ENCODE measurements at regions not wholly inside any gene's neighbourhood (a gene's known extent, or its start where the extent isn't known, plus 50 kb on each side); places are given as distances from the start of the nearest gene placed in this dataset.

DNA sequence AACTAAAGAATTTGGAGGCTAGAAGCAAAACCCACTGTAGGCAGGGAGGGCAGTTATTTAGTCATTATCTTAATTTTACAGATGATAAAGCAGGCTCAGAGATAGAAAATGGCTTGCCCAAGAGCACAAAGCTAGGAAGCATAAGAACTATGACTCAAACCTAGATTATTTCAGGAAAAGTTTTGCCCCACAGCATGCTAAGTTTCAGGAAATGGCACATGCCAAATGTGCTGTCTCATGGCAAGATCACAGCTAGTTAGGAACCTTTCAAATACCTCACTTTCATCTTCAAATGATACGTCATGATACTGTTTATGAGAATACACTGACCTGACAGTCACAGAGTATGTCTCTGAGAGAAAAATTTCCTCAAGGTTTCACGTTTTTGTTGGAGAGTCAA lies 78.5 kb upstream of the SPANXC start:
- H3K27me3 ChIP-seq (ENCODE audit: insufficient read depth, low read depth, low read length): no peaks in the 10 kb centered on the region
- no peaks in the 10 kb centered on the region for H3K9me3 ChIP-seq (ENCODE audit: low read length)
- H3K79me2 ChIP-seq (replicated peaks; ENCODE audit: insufficient read depth, low read length): no peaks in the 10 kb centered on the region
- H3K4me3 ChIP-seq (ENCODE audit: low read length): no peak overlapping the region
- no peak overlapping the region for H3K9ac ChIP-seq (ENCODE audit: low read length)
- no peak for TF ChIP-seq TAF1 (IDR thresholded peaks at IDR 0.05; ENCODE audit: low read depth)
- TF ChIP-seq EZH2 (IDR thresholded peaks at IDR 0.05; ENCODE audit: borderline replicate concordance, insufficient read depth, low read length, poor library complexity, severe bottlenecking): no peak
- TF ChIP-seq, protein P1, sequence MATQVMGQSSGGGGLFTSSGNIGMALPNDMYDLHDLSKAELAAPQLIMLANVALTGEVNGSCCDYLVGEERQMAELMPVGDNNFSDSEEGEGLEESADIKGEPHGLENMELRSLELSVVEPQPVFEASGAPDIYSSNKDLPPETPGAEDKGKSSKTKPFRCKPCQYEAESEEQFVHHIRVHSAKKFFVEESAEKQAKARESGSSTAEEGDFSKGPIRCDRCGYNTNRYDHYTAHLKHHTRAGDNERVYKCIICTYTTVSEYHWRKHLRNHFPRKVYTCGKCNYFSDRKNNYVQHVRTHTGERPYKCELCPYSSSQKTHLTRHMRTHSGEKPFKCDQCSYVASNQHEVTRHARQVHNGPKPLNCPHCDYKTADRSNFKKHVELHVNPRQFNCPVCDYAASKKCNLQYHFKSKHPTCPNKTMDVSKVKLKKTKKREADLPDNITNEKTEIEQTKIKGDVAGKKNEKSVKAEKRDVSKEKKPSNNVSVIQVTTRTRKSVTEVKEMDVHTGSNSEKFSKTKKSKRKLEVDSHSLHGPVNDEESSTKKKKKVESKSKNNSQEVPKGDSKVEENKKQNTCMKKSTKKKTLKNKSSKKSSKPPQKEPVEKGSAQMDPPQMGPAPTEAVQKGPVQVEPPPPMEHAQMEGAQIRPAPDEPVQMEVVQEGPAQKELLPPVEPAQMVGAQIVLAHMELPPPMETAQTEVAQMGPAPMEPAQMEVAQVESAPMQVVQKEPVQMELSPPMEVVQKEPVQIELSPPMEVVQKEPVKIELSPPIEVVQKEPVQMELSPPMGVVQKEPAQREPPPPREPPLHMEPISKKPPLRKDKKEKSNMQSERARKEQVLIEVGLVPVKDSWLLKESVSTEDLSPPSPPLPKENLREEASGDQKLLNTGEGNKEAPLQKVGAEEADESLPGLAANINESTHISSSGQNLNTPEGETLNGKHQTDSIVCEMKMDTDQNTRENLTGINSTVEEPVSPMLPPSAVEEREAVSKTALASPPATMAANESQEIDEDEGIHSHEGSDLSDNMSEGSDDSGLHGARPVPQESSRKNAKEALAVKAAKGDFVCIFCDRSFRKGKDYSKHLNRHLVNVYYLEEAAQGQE (IDR thresholded peaks at IDR 0.05; ENCODE audit: borderline replicate concordance): no peak
- no peak for TF ChIP-seq EP300 (conservative IDR thresholded peaks at IDR 0.05; ENCODE audit: poor library complexity, severe bottlenecking)
- TF ChIP-seq, protein P2, sequence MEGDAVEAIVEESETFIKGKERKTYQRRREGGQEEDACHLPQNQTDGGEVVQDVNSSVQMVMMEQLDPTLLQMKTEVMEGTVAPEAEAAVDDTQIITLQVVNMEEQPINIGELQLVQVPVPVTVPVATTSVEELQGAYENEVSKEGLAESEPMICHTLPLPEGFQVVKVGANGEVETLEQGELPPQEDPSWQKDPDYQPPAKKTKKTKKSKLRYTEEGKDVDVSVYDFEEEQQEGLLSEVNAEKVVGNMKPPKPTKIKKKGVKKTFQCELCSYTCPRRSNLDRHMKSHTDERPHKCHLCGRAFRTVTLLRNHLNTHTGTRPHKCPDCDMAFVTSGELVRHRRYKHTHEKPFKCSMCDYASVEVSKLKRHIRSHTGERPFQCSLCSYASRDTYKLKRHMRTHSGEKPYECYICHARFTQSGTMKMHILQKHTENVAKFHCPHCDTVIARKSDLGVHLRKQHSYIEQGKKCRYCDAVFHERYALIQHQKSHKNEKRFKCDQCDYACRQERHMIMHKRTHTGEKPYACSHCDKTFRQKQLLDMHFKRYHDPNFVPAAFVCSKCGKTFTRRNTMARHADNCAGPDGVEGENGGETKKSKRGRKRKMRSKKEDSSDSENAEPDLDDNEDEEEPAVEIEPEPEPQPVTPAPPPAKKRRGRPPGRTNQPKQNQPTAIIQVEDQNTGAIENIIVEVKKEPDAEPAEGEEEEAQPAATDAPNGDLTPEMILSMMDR (IDR thresholded peaks at IDR 0.05; ENCODE audit: poor library complexity, severe bottlenecking): no peak
- no peak for TF ChIP-seq MXI1 (conservative IDR thresholded peaks at IDR 0.05; ENCODE audit: poor library complexity, severe bottlenecking)
- TF ChIP-seq POLR2AphosphoS5 (IDR thresholded peaks at IDR 0.05): no peak
- TF ChIP-seq SMC3 (conservative IDR thresholded peaks at IDR 0.05; ENCODE audit: poor library complexity): no peak
- TF ChIP-seq RAD21 (conservative IDR thresholded peaks at IDR 0.05): no peak
- no peak overlapping the region for H3K27ac ChIP-seq (ENCODE audit: low read length)
- no peaks in the 10 kb centered on the region for H3F3A ChIP-seq (ENCODE audit: insufficient read depth, low read length, poor library complexity, severe bottlenecking)
- H4K20me1 ChIP-seq (ENCODE audit: insufficient read depth): no peaks in the 10 kb centered on the region
- H3K9me2 ChIP-seq (ENCODE audit: insufficient read depth, low read length): no peaks in the 10 kb centered on the region
- no peak overlapping the region for H2AFZ ChIP-seq (ENCODE audit: low read depth, low read length)
- H3K4me2 ChIP-seq (ENCODE audit: low read length): no peak overlapping the region
- H3K36me3 ChIP-seq (ENCODE audit: insufficient read depth, low read length): no peaks in the 10 kb centered on the region

DNA sequence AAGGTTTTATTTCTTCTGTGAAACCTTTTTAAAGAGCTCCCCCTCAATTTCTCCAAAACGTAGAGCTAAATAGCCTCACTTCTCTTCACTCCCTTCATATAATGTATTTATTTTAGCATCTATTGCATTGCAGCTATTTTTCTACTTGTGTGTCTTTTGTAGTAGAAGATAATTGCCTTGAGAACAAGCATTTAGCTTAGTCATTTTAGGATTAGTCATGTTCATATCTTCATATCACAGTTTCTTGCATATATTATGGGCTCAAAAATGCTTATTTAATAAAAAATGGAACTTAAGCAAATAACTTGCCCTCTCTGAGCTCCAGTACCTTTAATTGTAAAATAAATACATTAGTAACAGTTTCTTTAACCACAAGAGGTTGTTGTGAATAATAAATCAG lies 72.1 kb upstream of the SPANXC start:
- no peak overlapping the region for H3K4me2 ChIP-seq (ENCODE audit: low read length)
- no peaks in the 10 kb centered on the region for H3K79me2 ChIP-seq (replicated peaks; ENCODE audit: insufficient read depth, low read length)
- H3F3A ChIP-seq (ENCODE audit: insufficient read depth, low read length, poor library complexity, severe bottlenecking): no peaks in the 10 kb centered on the region
- no peaks in the 10 kb centered on the region for H4K20me1 ChIP-seq (ENCODE audit: insufficient read depth)
- H3K36me3 ChIP-seq (ENCODE audit: insufficient read depth, low read length): no peaks in the 10 kb centered on the region
- no peak overlapping the region for H3K4me3 ChIP-seq (ENCODE audit: low read length)
- no peaks in the 10 kb centered on the region for H3K9me2 ChIP-seq (ENCODE audit: insufficient read depth, low read length)
- TF ChIP-seq EZH2 (IDR thresholded peaks at IDR 0.05; ENCODE audit: borderline replicate concordance, insufficient read depth, low read length, poor library complexity, severe bottlenecking) (no peak), EP300 (conservative IDR thresholded peaks at IDR 0.05; ENCODE audit: poor library complexity, severe bottlenecking) (no peak), RAD21 (conservative IDR thresholded peaks at IDR 0.05) (no peak), TAF1 (IDR thresholded peaks at IDR 0.05; ENCODE audit: low read depth) (no peak), MXI1 (conservative IDR thresholded peaks at IDR 0.05; ENCODE audit: poor library complexity, severe bottlenecking) (no peak), SMC3 (conservative IDR thresholded peaks at IDR 0.05; ENCODE audit: poor library complexity) (no peak), POLR2AphosphoS5 (IDR thresholded peaks at IDR 0.05) (no peak)
- TF ChIP-seq, protein P1 (IDR thresholded peaks at IDR 0.05; ENCODE audit: borderline replicate concordance): no peak
- TF ChIP-seq, protein P2 (IDR thresholded peaks at IDR 0.05; ENCODE audit: poor library complexity, severe bottlenecking): no peak
- H3K27me3 ChIP-seq (ENCODE audit: insufficient read depth, low read depth, low read length): no peaks in the 10 kb centered on the region
- H2AFZ ChIP-seq (ENCODE audit: low read depth, low read length): no peak overlapping the region
- no peak overlapping the region for H3K27ac ChIP-seq (ENCODE audit: low read length)
- H3K9ac ChIP-seq (ENCODE audit: low read length): no peak overlapping the region
- no peaks in the 10 kb centered on the region for H3K9me3 ChIP-seq (ENCODE audit: low read length)

Measured in neural cell (in vitro differentiated cells).